ENCODE measurements at regions not wholly inside any gene's neighbourhood (a gene's known extent, or its start where the extent isn't known, plus 50 kb on each side); places are given as distances from the start of the nearest gene placed in this dataset.

- intact Hi-C loops (cut with micrococcal nuclease) = no loop called here
- Mint-ChIP-seq H3K4me3 (no peak overlapping the region), H3K4me1 (peaks cover 2% of the 10 kb centered on the region), H3K36me3 (ENCODE audit: low read depth) (no peaks in the 10 kb centered on the region), H3K9me3 (no peaks in the 10 kb centered on the region), H3K27ac (no peak overlapping the region), H3K27me3 (peaks cover 50% of the 10 kb centered on the region)
- no peak for DNase-seq
These were observed 126.6 kb upstream of the NEO1 start for GRCh38 chr15:72925661-72926060.

GRCh38 chr15:72923289-72923688, 129.0 kb upstream of the NEO1 start:
- intact Hi-C loops (cut with micrococcal nuclease) = no loop called here
- no peak overlapping the region for H3K27ac Mint-ChIP-seq
- no peak for DNase-seq
- no peaks in the 10 kb centered on the region for H3K9me3 Mint-ChIP-seq
- H3K4me3 Mint-ChIP-seq = no peak overlapping the region
- H3K36me3 Mint-ChIP-seq (ENCODE audit: low read depth) = no peaks in the 10 kb centered on the region
- peaks cover 37% of the 10 kb centered on the region for H3K27me3 Mint-ChIP-seq
- peaks cover 2% of the 10 kb centered on the region for H3K4me1 Mint-ChIP-seq

GRCh38 chr15:72920551-72920950, 131.7 kb upstream of the NEO1 start:
- DNase-seq = no peak
- peaks cover 23% of the 10 kb centered on the region for H3K27me3 Mint-ChIP-seq
- no peaks in the 10 kb centered on the region for H3K36me3 Mint-ChIP-seq (ENCODE audit: low read depth)
- intact Hi-C loops (cut with micrococcal nuclease) = no loop called here
- H3K4me3 Mint-ChIP-seq = no peak overlapping the region
- H3K27ac Mint-ChIP-seq = no peak overlapping the region
- no peaks in the 10 kb centered on the region for H3K4me1 Mint-ChIP-seq
- no peaks in the 10 kb centered on the region for H3K9me3 Mint-ChIP-seq

GRCh38 chr15:72919936-72920465, 132.3 kb upstream of the NEO1 start:
- no peaks in the 10 kb centered on the region for H3K9me3 Mint-ChIP-seq
- peaks cover 20% of the 10 kb centered on the region for H3K27me3 Mint-ChIP-seq
- H3K4me1 Mint-ChIP-seq = no peaks in the 10 kb centered on the region
- no peak for DNase-seq
- H3K4me3 Mint-ChIP-seq = no peak overlapping the region
- H3K27ac Mint-ChIP-seq = no peak overlapping the region
- H3K36me3 Mint-ChIP-seq (ENCODE audit: low read depth) = no peaks in the 10 kb centered on the region
- intact Hi-C loops (cut with micrococcal nuclease) = no loop called here

GRCh38 chr15:72916897-72917296, 133.3 kb upstream of the ADPGK start:
- Mint-ChIP-seq H3K36me3 (ENCODE audit: low read depth) (no peaks in the 10 kb centered on the region), H3K9me3 (no peaks in the 10 kb centered on the region), H3K27ac (no peak overlapping the region), H3K4me3 (no peak overlapping the region), H3K27me3 (peaks cover 12% of the 10 kb centered on the region), H3K4me1 (no peaks in the 10 kb centered on the region)
- intact Hi-C loops (cut with micrococcal nuclease) = no loop called here
- DNase-seq = no peak

GRCh38 chr15:72916378-72916777, 132.8 kb upstream of the ADPGK start:
- no peaks in the 10 kb centered on the region for H3K9me3 Mint-ChIP-seq
- H3K4me3 Mint-ChIP-seq = no peak overlapping the region
- intact Hi-C loops (cut with micrococcal nuclease) = no loop called here
- no peaks in the 10 kb centered on the region for H3K36me3 Mint-ChIP-seq (ENCODE audit: low read depth)
- H3K27me3 Mint-ChIP-seq = peaks cover 8% of the 10 kb centered on the region
- no peak overlapping the region for H3K27ac Mint-ChIP-seq
- DNase-seq = no peak
- H3K4me1 Mint-ChIP-seq = no peaks in the 10 kb centered on the region

- H3K9me3 Mint-ChIP-seq = no peaks in the 10 kb centered on the region
- H3K27ac Mint-ChIP-seq = no peak overlapping the region
- H3K4me3 Mint-ChIP-seq = no peak overlapping the region
These were observed 132.3 kb upstream of the ADPGK start for GRCh38 chr15:72915843-72916242.

GRCh38 chr15:72912996-72913395, 129.4 kb upstream of the ADPGK start:
- Mint-ChIP-seq H3K4me3 (no peak overlapping the region), H3K27me3 (peaks cover 9% of the 10 kb centered on the region), H3K9me3 (no peaks in the 10 kb centered on the region), H3K4me1 (no peaks in the 10 kb centered on the region), H3K36me3 (ENCODE audit: low read depth) (no peaks in the 10 kb centered on the region), H3K27ac (no peak overlapping the region)
- intact Hi-C loops (cut with micrococcal nuclease) = no loop called here
- DNase-seq = no peak

More at GRCh38 chr15:72915843-72916242, 132.3 kb upstream of the ADPGK start:
- Mint-ChIP-seq H3K36me3 (ENCODE audit: low read depth) (no peaks in the 10 kb centered on the region), H3K4me1 (no peaks in the 10 kb centered on the region), H3K27me3 (peaks cover 5% of the 10 kb centered on the region)
- intact Hi-C loops (cut with micrococcal nuclease) = no loop called here
- no peak for DNase-seq

- peak; percentile 37 for DNase-seq
- Mint-ChIP-seq H3K4me1 (no peaks in the 10 kb centered on the region), H3K27me3 (peaks cover 14% of the 10 kb centered on the region), H3K9me3 (no peaks in the 10 kb centered on the region), H3K36me3 (ENCODE audit: low read depth) (no peaks in the 10 kb centered on the region), H3K27ac (no peak overlapping the region), H3K4me3 (no peak overlapping the region)
- intact Hi-C loops (cut with micrococcal nuclease) = no loop called here
These were observed 128.6 kb upstream of the ADPGK start for GRCh38 chr15:72912121-72912520.

- peaks cover 14% of the 10 kb centered on the region for H3K27me3 Mint-ChIP-seq
- DNase-seq = no peak
- H3K4me3 Mint-ChIP-seq = no peak overlapping the region
- no peak overlapping the region for H3K27ac Mint-ChIP-seq
- H3K9me3 Mint-ChIP-seq = no peaks in the 10 kb centered on the region
- H3K36me3 Mint-ChIP-seq (ENCODE audit: low read depth) = no peaks in the 10 kb centered on the region
- H3K4me1 Mint-ChIP-seq = no peaks in the 10 kb centered on the region
- intact Hi-C loops (cut with micrococcal nuclease) = no loop called here
These were observed 128.1 kb upstream of the ADPGK start for GRCh38 chr15:72911626-72912025.

- no peak overlapping the region for H3K4me3 Mint-ChIP-seq
- H3K9me3 Mint-ChIP-seq = no peaks in the 10 kb centered on the region
- peaks cover 14% of the 10 kb centered on the region for H3K27me3 Mint-ChIP-seq
- peak; percentile 19 for DNase-seq
- intact Hi-C loops (cut with micrococcal nuclease) = no loop called here
- H3K4me1 Mint-ChIP-seq = no peaks in the 10 kb centered on the region
- H3K36me3 Mint-ChIP-seq (ENCODE audit: low read depth) = no peaks in the 10 kb centered on the region
- H3K27ac Mint-ChIP-seq = no peak overlapping the region
These were observed 125.2 kb upstream of the ADPGK start for GRCh38 chr15:72908713-72909112.

GRCh38 chr15:72907733-72908132, 124.2 kb upstream of the ADPGK start:
- no peaks in the 10 kb centered on the region for H3K4me1 Mint-ChIP-seq
- peaks cover 18% of the 10 kb centered on the region for H3K27me3 Mint-ChIP-seq
- H3K36me3 Mint-ChIP-seq (ENCODE audit: low read depth) = no peaks in the 10 kb centered on the region
- H3K27ac Mint-ChIP-seq = no peak overlapping the region
- no peak for DNase-seq
- H3K9me3 Mint-ChIP-seq = no peaks in the 10 kb centered on the region
- intact Hi-C loops (cut with micrococcal nuclease) = no loop called here
- H3K4me3 Mint-ChIP-seq = no peak overlapping the region

GRCh38 chr15:72902919-72903260, 119.3 kb upstream of the ADPGK start:
- no peak overlapping the region for H3K4me3 Mint-ChIP-seq
- no peaks in the 10 kb centered on the region for H3K9me3 Mint-ChIP-seq
- no peak overlapping the region for H3K27ac Mint-ChIP-seq
- H3K36me3 Mint-ChIP-seq (ENCODE audit: low read depth) = no peaks in the 10 kb centered on the region
- peak; percentile 41 for DNase-seq
- no peaks in the 10 kb centered on the region for H3K4me1 Mint-ChIP-seq
- peaks cover 19% of the 10 kb centered on the region for H3K27me3 Mint-ChIP-seq
- intact Hi-C loops (cut with micrococcal nuclease) = no loop called here

- no peak overlapping the region for H3K4me3 Mint-ChIP-seq
- H3K27ac Mint-ChIP-seq = no peak overlapping the region
- intact Hi-C loops (cut with micrococcal nuclease) = no loop called here
- H3K27me3 Mint-ChIP-seq = peaks cover 18% of the 10 kb centered on the region
- DNase-seq = peak; percentile 37
- H3K9me3 Mint-ChIP-seq = no peaks in the 10 kb centered on the region
- H3K36me3 Mint-ChIP-seq (ENCODE audit: low read depth) = no peaks in the 10 kb centered on the region
- no peaks in the 10 kb centered on the region for H3K4me1 Mint-ChIP-seq
These were observed 118.8 kb upstream of the ADPGK start for GRCh38 chr15:72902245-72902918.

GRCh38 chr15:72892986-72893385, 109.4 kb upstream of the ADPGK start:
- no peaks in the 10 kb centered on the region for H3K36me3 Mint-ChIP-seq (ENCODE audit: low read depth)
- H3K27ac Mint-ChIP-seq = no peak overlapping the region
- H3K27me3 Mint-ChIP-seq = peaks cover 37% of the 10 kb centered on the region
- H3K4me3 Mint-ChIP-seq = no peak overlapping the region
- H3K9me3 Mint-ChIP-seq = no peaks in the 10 kb centered on the region
- intact Hi-C loops (cut with micrococcal nuclease) = no loop called here
- no peak for DNase-seq
- no peaks in the 10 kb centered on the region for H3K4me1 Mint-ChIP-seq
